HPDE6-E6E7 (cell line): ENCODE measurements at regions not wholly inside any gene's neighbourhood (a gene's known extent, or its start where the extent isn't known, plus 50 kb on each side); places are given as distances from the start of the nearest gene placed in this dataset.

ENCODE experiments used
- DNase-seq: peaks from one replicate; pipeline ENCODE4 v3.0.0; 2011; ENCODE audit warnings: missing footprints; ENCODE audit errors: extremely low spot score

DNA sequence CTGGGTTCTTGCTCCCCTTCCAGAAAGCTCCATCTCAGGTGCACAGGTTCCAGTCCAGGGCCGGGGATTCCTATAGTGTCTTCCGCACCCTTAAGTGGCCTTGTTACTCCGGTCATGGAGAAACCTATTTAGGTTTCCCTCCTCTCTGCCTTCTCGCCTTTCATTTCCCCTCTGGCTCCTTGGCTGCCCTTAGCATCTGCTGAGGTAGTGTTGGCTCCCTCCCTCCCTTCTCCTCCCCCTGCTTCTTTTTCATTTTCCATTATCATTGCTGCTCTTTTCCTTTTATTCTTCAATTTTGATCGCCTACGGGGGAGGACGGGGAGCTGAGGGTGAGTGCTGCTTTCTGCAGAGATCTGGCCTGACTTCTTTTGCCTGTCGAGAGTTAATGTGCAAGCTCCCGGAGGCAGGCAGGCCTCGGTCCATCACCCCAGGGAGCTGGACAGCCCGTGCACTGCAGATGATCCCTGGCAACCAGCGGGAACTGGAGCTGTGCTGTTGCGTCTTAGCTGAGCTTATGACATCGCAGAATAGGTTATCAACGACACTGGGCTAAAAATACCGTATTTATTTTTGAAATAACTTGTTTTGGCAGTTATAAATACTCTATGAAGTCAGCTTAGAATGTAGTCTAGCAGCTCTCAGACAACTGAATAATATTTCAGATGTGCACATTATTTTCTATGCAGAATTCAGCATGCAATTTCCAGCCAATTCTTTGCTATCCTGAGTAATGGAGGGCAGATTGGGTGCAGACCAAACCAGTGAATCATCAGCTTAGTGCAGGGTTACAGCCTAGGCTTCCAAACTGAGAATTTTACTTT, 141.9 kb downstream of the SLC4A3 start:
- DNase-seq = no peak

DNA sequence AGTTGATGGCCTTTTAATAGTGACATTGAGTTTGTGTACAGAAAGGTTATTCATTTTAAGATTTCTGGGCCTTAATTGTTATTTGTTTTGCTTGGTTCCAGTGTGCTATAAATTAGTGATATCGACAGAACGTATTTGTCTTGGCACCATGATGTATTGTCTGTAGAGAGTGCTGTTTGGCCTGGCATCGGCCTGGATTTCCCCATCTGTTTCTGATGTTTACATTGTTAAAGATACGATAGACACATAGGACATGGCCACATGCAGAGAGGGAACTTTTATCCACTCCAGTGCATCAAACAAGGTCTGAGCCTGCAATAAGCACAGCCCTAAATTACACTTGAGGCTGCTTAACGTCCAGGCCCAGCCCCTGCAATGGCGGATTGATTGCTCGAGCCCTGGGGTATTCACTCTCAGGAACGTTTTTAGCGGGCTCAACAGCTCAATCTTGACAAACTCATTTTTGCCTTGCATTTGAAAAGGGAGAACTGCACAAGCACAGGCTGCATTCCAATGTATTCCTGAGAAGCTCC, 144.7 kb downstream of the SLC4A3 start:
- DNase-seq = no peak

DNA sequence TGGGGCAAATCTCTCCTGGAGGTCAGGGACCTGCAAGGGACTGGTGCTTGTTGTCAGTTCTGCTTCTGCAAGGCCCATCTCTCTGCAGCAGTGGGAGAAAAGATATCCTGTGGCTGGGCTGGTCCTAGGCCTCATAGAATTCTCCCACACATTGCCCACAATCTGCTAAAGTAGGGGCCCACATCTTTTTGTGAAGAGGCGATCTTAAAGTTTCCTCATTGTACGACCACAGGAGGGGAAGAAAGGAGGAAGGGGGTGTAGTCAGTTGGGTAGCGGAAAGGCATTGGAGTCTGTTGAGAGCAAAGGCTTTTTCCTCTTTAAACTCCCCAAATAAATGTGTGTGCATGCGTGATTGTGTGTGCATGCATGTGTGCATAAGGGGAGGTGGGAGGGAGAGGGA, 145.3 kb downstream of the SLC4A3 start:
- no peak for DNase-seq

DNA sequence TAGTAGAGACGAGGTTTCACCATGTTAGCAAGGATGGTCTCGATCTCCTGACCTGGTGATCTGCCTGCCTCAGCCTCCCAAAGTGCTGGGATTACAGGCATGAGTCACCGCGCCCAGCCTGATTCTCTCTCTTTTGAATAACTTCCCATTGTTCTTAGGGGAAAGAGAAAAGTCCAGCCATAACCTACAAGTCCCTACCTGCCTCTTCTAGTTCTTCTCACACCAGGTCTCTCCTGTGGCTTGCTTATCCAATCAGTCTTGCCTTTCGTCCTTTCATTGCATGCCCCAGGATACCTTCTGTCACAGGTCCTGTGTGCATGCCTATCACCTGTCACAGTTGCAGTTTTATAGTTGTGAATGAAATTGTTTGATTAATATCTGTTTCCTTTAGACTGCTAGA, 148.1 kb downstream of the SLC4A3 start:
- DNase-seq = peak; percentile 17

DNA sequence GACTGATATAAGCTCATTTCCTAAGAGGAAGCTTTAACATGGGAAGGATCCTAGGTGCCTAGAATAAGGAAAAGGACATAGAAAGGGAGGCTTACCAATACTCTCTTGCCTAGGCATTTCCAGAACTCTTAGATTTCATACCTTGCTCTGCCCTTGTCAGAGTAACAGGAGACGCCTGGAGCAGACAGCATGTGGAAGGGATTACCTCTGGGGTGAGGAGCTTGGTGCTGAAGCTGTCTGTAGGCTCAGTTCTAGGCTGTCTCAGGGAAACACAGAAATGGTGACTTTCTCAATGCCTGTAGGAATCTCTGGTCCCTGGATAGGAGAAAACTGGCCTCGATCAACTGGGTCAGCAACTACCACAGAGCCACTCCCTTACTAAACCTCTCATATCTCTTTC, 150.0 kb downstream of the SLC4A3 start:
- no peak for DNase-seq

DNA sequence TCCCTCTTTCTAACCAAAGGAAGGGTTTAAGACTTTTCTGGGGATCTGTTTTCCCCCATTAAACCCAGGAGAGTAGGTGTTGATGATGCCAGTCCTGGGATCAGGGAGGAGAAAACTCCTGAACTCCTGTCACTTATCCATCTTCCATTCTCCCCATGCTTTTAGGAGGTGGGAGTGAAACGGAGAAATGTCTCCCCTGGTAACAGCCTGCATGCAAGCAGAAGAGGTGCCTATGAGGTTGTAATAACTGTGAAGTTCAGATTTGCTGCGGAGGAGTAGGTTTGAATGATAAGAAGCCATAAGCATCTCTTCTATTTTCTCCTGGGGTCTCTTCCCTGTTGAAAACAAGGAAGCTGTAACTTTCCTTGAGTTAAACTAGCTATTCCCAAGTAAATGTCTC, 150.8 kb downstream of the SLC4A3 start:
- no peak for DNase-seq

DNA sequence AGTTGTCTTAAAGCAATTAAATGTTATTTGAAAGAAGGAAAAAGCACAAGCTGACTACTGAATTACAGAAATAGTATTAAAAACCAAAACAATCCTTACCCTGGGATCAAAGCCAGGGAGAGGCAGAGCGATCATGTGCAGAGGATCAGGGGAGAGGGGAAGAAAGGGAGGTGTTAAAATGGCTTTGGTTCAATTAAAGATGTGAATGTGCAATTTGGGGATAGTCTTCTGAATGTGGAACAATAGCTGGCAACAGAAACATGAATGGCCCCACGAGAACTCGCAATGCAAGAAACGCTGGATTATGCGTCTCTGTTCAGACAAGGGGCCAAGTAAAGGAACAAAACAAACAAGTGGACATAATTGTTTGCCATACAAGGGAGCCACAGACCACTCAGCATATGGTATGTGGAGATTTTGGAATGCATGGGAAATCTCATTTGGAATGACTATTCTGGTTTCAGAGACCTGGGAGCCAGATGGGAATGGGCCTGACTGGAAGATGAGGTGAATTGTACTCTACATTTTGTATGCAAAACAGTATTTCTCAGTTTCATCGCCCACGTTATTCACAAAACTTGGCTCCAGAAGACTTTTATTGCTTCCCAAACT, 155.4 kb downstream of the SLC4A3 start:
- DNase-seq = no peak

DNA sequence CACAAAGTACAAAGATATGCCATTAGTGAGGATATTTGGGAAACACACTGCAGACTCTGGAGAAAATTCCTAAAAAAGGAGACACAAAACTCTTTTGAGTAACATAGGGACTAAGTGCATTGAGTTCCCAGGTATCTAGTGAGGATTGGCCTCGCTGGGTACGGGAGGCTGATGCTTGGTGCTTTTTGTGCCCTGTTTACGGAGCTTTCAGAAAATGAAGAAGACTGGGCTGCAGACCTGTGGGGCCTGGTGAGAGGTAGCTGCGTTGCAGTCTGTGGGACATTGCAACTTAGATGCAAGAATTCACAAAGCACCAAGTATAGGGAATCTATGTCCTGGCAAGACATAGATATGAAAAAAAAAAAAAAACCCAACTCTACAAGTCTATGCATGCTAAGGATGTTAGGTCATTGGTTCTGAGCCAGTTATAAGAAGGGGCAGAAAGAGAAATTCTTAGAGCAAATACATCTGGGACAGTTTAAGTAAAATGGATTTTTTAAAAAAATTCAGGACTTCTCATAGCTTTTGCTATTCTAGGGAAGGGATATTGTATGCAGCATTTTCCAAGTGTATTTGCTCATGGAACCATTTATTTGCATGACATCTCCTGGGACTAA, 156.0 kb downstream of the SLC4A3 start:
- DNase-seq = no peak

DNA sequence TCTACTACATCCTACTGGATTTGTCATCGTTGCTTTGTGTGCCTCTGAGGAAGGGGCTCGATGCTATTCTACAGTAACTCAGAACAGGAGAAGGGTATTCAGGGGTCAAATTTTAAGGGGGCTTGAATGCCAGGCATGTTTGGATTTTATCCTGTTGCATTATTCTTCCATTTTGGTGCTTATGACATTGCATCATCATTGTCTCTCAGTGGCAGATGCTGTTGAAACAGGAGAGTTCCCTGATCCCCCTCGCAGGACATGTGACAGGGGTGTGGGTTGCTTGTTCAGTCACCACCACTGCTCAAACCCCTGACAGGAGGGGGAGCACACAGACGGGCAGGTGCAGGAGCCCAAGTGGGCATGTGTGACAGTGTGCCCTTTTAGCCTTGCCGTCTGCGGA, 156.7 kb downstream of the SLC4A3 start:
- DNase-seq = no peak

DNA sequence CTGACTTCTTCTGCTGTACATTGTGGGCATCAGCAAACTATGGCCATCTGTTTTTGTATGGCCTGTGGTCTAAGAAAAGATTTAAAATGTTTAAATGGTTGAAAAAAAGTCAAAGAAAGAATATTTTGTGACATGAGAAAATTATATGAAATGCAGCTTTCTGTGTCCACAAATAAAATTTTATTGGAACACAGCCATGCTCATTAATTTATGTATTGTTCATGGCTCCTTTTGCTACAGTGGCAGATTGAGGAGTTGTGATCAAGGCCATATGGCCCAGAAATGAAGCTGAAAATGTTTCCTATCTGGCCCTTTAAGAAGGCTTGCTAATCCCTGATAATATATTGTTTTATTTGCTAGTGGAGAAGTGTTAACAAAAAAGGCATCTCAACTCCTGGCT, 162.0 kb downstream of the SLC4A3 start:
- no peak for DNase-seq

DNA sequence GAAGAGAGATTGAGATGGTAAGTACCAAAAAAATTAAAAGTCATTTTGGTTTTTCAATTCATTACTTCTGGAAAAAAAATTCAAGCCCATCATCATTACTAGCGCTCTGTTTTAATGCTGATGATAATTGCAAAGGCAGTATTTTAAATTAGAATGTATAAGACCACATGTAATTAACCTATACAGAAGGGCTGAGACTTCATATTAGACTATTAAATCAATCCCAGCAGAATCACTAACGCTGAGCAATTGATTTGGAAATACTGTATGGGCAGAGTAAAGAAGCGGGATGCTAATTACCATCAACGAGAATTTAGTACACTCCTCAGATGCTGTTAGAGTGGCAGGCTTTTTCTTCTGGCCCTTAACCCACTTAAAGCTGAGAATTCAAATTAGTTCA, 165.0 kb downstream of the SLC4A3 start:
- DNase-seq = no peak

DNA sequence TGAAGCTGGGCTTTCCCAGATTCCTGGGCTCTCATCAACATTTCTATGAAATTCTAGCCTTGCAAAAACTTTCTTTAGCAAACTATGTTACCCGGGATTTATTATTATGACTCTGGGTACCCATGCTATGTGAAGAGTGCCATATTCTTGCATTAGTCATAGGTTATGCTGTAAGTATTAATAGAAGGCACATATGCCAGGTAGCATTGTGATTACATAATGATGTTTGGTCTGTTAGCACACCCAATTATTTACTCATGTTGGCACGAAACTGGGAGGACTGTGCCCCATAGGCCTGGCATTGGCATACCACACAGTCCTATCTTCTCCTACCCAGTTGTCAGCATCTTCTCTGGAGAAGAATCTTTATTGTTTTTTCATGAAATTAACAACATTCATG, 171.0 kb downstream of the SLC4A3 start:
- no peak for DNase-seq

DNA sequence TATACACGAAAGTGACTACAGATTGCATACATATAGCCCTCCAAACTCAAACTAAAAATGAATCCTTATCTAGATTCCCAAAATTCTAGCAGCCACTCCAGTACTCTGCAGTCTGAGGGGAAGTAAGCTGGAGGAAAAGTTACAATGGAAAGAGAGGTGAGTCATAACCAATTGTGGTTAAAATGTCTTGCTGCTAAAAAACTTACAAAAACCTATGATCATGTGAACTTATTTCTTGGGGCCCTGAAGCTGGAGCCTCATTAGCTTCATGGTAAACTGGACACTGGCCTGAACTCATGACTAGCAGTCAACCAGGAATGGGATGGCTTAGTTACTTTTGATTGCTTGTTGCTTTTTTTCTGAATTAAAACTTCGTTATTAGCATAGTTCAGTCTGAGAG, 175.9 kb downstream of the SLC4A3 start:
- no peak for DNase-seq

DNA sequence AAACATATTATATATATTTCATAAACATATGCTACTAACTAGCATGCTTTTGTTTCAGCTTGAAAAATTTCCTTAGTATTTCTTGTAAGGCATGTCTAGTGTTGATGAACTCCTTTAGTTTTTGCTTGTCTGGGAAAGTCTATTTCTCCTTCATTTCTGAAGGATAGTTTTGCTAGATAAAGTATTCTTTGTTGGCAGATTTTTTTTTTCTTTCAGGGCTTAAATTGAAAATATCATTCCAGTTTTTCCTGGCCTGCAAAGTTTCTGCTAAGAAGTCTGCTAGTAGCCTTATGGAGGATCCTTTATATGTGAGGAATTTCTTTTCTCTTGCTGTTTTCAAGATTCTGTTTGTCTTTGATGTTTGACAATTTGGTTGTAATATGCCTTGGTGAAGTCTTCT, 183.5 kb downstream of the SLC4A3 start:
- no peak for DNase-seq

DNA sequence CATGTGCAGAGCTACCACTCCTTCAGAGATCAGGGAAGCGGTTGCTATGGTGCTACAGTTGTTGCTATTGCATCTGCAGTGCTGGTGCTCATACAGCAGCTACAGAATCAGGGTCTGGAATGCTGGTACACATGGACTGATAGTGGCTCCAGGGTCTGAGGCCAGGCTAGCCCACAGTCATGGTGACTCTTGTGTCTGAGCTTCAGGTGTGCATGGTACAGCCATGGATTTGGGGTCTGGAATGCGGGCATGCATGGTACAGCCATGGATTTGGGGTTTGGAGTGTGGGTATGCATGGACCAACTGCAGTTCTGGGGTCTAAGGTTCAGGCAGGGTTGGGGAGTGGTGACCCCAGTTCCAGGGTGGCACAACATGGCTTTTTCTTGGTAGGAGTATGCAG, 185.2 kb downstream of the SLC4A3 start:
- no peak for DNase-seq

DNA sequence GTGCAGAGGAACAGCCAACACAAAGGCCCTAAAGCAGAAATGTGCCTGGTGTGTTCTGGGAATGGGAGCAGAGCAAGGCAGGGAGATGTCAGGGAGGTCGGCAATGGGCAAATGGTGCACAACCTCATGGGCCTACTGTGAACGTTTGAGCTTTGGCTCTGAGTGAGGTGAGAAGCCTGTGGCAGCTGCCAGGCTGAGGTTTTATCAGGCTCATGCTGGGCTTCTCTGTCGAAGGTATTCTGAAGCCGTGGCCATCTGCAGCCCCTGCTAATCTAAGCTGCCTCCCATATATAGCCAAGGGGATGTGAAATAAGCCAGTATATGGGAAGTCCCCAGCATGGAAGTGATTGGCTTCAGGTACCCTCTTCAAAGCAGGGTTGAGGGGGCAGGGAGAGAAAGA, 193.3 kb downstream of the SLC4A3 start:
- DNase-seq = no peak

DNA sequence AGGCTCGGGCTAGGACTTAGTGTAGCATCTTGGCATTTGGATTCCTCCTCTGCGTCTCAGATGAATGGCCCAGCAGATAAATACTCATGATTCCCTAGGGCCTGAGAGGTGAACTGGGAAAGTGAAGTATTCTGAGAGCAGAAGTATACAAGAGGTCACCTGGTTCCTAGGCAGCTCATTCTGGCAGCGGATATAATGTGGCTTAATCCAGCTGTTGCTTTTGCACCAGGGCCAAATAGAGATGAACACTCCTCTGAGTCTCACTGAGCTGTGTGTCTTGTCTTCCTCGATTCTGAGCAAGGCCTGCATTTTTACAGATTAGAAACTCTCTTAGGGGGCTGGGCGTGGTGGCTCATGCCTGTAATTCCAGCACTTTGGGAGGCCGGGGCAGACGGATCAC, 196.1 kb downstream of the SLC4A3 start:
- DNase-seq = no peak

DNA sequence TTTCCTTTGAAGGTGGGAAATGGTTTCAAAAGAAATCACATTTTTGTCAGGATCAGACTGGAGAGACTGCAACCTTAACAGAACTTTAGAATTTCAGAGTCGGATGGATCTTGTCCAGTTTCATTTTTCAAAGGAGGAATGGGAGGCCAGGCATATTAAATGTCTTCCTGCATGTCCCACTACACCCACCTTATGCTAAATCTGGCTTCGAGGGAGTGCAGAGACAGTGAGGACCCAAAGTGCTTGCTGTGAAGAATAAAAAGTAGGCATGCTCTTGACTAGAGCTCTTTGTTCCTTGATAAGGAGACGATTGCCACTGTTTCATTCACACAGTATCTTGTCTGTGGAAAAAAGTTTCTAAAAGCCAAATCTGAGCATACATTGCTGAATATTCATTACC, 197.6 kb downstream of the SLC4A3 start:
- no peak for DNase-seq

DNA sequence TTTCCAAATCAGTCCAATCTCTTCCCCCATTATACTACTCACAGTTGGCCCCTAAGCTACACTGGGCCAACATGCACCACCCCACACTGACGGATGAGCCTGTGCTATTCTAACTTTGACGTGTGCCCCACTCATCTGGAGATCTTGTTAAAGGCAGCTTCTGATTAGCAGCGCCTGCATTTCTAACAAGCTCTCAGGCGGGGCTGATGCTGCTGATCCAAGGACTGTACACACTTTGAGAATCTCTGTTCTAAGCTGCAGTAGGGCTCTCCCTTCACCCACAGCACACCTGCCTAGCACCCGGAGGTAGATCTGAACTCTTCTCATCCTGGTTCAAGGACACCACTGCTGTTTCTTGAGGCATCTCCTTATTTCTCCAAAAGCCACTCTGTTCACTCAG, 200.7 kb downstream of the SLC4A3 start:
- DNase-seq = no peak

DNA sequence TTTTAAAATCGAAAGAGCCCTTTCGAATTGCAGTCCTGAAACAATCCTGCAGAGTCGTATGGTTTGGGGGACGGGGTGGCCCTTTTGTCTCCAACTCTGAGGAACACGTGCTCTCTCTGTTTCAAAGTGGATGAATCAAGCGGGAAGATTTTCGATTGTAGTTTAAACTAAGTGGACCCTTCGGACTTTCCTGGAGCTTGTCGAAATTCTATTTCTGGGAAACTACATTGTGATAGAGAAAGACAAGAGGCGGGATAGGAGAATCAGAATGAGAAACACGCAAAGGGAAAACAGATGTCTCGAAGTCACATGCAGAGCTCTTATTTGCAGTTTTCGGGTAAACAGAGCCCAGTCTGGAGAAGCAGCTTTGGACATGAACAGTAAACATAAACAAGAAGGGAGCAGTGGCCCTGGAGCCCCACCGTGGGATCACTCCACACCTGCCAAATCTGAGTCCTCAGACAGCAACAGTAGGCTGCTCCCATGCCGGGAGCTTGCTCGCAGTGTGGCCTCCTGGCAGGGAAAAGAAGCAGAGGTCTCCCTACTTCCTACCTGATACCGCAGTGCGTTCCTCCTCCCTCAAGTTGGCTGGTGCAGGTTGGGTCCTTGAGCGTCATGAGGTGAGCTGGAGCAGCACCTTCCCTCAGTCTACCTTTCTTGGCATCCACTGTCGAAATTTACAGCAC, 202.4 kb downstream of the SLC4A3 start:
- no peak for DNase-seq

DNA sequence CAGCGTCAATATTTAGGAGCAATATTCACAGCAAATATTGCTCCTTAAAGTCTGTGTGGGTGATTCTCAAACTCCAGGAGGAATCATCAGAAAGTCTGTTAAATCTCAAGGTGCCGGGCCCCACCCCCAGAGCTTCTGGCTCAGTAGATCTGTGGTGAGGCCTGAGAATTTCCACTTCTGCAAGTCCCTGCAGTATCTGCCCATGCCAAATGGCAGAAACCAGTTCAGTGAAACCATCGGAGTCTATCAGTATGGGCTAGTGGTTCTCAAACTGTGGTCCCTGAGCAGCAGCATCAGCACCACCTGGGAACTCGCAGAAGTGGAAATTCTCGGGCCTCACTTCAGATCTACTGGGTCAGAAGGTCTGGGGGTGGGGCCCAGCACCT, 202.9 kb downstream of the SLC4A3 start:
- no peak for DNase-seq

DNA sequence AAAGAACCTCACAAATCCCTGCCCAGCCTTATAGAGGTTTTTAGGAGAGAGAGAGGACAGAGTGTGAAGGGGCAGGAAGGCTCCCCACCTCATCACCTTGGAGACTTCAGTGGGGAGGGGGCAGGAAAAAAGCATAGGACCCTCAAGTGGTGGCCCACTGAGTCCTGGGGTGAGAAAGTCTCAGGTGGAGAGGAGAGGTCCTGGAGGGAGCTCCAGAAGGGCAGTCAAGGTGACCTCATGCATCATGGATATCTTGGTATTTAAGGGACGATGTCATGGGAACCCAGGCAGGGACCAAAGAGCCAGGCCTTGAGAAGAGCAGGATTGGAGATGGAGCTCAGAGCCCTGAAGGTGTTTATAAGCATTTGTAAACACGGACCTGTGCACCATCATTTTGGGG, 204.5 kb downstream of the SLC4A3 start:
- DNase-seq = no peak
